Activated CD8-positive, alpha-beta memory T cell treated with anti-CD3 and anti-CD28 coated beads, Interleukin-2, amount 50 U/mL, for 4 hours (primary cell): ENCODE measurements at regions not wholly inside any gene's neighbourhood (a gene's known extent, or its start where the extent isn't known, plus 50 kb on each side); places are given as distances from the start of the nearest gene placed in this dataset.

Experiments used
- DNase-seq: peaks from one replicate; pipeline ENCODE4 v3.0.0-alpha.2; 2020

DNA sequence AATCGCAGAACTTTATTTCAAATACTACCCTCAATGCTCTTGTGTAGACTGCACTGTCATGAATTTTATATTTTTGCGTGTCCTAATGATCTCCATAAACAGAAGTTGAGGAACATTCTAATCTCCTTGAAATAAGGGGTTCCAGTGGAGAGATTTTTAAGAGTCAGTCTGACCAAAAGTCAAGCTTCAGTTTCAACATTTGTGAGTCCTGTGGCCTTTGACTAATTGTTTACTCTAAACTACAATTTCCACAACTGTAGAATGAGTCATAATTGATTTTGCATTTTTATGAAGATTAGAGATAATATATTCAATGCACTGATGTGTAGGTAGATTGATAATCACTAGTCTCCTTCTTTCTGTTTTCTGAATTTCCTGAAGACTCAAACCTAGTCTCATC lies 720.3 kb upstream of the ID2 start:
- no peak for DNase-seq

DNA sequence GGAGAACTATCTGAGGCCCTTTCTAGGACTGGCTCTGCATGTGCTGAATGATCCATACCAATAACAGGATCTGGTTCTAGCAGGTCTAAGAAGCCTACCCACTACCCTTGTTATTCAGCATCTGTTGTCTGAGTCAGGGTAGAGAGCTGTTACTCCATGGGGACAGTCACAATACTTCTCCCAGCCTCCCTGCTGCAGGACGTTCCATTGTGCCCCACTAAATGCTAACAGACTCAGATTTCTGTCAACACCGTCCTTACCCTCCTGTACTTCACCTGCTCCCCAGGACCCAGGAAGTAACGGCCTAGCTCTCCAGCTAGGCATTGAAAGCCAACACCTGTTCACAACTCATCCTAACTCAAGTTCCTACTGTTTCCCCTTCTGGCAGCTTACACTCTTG lies 719.7 kb upstream of the ID2 start:
- no peak for DNase-seq

DNA sequence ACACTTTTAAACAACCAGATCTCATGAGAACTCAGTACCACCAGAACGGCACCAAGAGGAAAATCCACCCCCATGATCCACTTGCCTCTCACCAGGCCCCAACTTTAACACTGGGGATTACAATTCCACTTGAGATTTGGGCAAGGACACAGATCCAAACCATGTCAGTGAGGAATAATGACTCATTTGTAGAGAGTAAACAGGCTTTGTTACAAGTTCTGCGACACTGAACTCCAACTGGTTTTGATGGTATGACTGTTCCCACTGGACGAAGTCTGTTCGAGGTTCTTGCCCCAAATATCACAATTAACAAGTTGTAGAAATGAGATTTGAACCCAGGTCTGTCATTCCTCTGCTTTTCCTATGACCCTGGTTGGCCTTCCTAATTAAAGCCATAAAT lies 718.1 kb upstream of the ID2 start:
- no peak for DNase-seq

DNA sequence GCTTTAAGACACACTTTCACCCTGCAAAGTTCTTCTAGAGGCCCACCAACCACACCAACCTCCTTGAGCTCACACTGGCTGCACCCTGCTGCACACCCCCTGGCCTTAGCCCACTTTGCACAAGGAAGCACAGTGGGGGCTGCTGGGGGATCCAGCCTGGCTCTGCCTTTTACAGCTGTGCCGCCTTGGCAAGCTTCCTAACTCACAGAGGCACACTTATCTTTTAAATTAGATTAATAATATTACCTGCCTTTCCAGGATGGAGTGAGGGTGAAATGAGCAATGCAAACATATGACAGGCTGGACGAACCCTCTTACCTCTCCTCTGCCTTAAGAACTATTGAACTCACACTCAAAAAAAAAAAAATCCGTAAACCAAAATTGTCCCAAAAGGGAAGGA lies 715.8 kb upstream of the ID2 start:
- DNase-seq, result no peak

DNA sequence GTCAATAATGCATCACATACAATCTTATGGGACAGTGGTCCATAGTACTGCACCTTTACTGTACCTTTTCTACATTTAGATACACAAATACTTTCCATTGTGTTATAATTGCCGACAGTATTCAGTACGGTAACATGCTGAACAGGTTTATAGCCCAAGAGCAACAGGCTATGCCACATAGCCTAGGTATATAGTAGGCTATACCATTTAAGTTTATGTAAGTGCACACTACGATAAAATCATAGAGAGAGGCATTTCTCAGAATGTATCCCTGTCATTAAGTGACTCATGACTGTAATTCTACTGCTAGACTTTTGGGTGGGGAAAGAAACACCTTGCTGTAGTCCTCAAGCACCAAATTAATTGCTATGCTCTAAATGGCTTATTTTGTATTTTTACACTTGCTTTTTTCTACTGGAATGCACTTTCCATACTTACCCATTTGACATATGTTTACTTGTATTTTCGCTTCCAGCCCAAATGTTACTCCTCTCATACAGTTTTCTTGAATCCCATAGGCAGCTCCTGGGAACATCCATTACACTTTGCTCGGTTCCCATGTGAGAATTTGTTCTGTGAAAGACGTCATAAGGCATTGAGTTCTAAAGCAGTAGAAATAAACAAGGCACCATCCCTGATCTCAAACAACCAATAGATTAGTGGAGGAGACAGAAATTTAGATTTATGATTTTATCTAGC lies 714.0 kb upstream of the ID2 start:
- DNase-seq, result no peak

DNA sequence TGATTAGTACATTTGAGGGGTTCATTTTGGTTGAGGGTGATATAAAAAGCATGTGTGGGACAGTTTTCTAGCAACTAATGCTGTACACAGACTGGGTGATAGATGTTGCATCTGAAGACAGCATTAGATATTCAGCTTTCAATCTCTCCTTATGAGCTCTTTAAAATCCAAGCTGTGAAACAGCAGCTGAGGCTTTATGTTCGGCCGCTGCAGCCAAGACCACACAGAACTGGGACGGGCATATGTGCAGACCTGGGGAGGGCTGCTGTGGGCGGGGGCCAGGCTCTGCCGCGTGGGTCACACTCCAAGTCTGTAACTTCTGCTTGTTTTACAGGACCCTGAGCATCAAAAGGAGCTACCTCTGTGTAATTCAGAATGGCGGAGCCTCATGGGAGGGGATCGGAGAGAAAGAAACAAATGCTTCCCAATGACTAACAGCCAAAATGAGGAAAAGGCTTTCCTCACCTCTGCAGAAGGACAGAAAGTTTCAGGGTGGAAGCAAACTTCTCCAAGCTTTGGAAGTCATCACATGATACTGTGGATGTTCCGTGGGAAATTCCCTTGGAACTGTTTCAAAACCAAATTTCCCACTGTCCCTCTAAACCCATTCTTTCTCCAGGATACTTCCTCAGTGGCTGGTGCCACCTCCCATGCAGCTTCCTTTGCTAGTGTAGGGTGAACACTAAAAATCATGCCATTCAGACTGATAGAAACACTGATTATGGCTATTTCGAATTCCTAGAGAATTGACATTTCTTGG lies 711.9 kb upstream of the ID2 start:
- DNase-seq, result no peak

DNA sequence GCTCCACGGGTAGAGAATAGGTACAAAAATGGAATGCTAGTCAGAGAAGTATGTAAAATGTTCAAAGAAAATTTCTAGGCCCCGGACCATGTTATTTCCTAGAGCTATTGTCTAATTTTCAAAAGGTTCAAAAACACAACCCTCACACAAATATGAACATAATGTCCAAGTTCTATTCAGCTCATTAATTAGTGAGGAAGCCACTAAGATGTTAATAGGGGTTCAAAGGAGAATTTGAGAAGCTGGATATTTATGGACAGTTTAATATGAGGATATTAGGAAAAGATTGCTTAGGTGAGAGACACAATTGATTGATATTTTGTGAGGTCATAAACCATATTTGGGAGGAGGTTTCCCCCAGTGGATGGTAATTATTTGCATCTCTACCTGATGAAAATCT lies 710.6 kb upstream of the ID2 start:
- no peak for DNase-seq

DNA sequence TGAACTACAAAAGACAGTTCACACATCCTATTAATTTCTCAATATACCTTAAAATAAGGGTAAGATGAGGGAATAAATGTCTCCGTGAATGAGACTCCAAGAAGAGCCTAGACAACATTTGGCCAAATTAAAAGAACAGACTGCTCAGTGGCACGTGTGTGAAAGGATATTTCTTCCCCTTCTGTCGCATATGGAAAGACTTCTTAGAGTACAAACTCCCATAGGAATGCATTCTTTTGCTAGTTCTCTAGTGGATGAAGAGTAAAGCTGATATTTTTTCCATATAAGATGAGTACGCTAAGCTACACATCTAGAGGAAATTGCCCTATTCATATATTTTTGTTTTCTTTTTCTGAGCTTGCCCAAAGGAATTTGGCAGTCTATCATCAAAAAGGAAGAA lies 710.0 kb upstream of the ID2 start:
- no peak for DNase-seq

DNA sequence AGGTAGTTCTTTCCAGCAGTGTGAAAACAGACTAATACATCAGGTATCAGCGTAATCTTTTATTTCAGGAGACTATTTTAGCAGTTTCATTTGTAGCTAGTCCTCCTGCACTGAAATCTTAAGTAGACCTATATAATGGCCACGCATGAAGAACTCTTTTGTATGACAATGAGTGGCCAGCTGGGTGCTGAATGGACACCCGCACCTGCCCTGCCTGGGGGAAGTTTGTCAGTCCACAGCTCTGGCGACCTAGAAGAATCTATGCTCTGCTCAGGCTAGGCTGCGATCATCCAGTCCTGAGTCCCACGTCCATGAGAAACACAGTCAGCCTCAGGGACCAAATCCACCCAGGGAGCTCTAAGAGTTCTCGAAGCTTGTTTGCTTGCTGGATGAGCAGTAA lies 709.2 kb upstream of the ID2 start:
- no peak for DNase-seq

DNA sequence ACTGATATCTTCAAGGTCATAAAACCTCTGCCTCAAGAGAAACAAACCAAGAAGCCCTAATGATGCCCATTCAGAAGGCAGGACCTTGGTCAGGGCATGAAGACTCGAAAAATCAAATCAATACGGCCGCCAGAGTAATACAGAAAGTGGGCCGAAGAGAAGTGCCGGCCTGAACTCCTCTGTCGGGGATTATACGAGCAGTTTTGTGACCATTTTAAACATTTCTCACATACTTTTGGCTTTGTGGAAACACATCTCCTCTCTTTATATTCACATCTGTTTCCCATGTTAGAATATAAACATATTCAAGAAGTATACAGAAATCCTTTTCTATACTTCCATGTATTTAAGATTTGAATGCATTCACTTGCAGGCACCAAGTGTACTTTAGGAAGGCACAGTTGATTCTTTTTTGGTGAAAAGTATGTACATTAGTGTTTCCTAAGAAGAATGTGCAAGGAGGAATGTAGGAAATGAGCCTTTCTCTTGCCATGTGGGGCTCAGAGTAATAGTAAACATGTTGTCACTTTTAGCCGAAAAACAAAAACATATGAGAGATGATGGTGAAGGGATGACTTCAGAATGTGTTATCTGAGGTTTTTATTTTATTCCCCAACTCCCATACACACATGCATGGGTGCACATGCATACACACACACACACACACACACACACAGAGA lies 707.9 kb upstream of the ID2 start:
- DNase-seq, result no peak

DNA sequence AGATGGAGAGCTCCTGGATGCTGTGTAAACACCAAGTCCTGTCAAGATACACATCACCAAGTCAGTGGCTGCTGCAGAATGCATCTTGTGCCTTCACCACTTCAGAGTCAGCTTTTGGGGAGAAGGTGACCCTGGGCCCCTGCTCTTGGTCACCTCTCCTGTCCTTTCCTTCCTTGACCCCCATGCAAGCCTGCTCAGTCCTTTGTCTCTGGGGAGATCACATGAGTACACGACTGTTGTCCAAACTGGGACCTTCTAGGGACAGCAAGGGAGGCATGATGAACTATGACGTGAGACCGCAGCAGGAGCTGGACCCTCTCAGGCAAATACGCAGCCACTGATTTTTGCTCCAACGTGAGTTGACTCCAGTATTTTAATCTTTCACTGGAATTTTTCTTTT lies 706.9 kb upstream of the ID2 start:
- DNase-seq, result no peak

DNA sequence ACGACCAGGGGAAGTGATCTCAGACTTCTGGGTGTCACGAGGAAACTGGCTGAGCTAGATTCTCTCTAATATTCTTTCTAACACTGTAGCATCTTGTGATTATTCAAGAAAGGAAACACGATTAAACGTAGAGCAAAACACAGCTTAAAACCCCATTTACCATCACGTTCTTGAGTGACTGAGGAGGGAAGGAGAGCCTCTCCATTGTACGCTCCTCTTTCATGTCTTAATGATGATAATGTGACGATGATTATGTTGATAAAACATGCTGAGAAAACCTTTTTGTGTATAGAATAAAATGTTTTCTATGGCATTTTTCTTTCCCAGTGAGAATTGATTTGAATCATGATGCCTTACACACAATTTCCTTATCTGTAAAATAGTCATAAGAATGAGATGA lies 705.6 kb upstream of the ID2 start:
- no peak for DNase-seq

DNA sequence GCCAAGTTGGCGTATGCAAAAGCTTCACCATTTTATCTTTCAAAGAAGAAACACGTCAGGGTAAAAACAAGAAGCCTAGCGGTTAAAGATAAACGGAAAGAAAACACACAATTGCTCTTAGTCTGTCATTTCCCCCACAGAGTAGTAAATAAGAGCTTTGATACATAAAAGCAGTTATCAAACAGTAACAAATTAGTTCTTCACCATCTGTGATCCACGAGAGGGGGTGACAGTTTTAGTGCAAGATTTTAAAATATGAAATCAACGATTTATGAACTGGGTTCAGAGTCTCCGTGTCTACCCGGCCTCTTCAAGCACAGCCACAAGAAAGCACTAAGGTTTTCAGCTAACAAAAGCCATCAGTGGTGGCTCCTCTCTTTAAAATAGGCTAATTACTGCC lies 703.9 kb upstream of the ID2 start:
- DNase-seq, result no peak

DNA sequence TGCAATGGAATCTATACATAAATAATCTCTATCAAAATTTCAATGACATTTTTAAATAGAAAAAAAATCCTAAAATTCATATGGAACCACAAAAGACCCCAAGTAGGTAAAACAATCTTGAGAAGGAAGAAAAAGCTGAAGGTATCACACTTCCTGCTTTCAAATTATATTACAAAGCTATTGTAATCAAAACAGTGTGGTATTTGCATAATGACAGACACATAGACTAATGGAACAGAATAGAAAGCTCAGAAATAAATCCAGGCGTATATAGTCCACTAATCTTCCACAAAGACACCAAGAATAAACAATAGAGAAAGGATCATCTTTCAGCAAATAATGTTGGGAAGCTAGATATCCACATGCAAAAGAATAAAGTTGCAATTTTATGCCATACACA lies 699.8 kb upstream of the ID2 start:
- DNase-seq, result no peak

DNA sequence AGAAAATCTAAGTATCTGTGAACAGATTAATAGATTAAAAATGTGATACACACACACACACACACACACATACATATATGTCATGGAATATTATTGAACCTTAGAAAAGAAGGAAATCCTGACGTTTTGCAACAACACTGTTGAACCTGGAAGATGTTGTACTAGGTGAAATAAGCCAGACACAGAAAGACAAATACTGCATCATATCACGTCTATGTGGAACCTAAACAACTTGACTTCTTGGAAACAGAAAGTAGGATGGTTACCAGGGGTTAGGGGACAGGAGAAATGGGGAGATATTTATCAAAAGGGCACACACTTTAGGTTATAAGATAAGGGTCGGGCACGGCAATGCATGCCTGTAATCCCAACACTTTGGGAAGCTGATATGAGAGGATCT lies 698.4 kb upstream of the ID2 start:
- no peak for DNase-seq

DNA sequence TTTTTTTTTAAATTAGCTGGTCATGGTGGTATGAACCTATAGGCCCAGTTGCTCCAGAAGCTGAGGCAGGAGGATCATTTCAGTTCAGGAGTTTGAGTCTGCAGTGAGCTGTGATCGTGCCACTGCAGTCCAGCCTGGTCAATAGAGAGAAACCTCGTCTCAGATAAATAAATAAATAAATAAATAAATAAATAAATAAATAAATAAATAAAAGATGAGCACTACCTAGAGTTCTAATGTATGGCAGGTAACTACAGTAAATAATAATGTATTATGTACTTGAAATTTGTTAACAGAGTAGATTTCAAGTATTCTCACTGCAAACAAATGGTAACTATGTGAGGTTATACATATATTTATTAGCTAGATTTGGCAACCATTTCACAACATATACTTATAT lies 697.9 kb upstream of the ID2 start:
- no peak for DNase-seq

DNA sequence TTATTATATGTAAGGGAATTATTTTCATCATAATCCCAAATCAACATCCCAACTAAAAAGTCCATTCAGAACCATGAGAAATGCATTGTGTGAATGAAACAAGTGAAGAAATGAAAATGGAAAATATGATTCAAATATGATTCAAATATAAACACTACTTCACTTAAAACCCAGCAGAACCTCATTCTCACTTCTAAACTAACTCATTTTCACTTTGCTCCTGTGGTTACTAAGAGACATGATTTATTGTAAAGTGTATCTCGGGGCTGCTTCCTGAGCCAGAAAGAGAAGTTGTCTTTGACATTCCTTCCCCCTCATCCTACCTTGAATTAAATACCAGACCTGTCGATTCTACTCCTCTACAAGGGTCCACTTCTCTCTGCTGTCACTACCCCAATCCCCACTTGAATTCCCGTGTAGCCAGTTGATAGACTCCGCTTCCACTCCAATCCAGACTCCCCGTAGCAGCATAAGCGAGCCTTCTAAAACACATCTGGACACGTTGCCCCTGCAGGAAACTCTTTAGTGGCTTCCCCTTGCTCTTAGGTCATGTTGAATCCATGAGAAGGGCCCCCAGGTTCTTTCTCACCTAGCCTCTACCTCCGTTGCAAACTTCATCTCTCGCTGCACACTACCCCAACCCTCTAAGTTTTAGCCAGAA lies 697.0 kb upstream of the ID2 start:
- no peak for DNase-seq

DNA sequence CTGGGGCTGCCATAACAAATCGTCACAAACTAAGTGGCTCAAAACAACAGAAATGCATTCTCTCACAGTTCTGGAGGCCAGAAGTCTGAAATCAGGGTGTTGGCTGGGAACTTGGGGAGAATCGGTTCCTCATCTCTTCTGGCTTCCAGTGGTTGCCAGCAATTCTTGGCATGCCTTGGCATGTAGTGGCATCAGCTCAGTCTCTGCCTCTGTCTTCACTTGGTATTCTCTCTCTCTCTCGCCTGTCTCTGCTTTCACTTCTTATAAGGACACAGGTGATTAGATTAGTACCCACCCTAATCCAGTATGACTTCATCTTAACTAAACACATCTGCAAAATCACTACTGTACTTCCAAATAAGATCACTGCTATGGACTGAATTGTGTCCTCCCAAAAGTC lies 695.4 kb upstream of the ID2 start:
- DNase-seq, result no peak

DNA sequence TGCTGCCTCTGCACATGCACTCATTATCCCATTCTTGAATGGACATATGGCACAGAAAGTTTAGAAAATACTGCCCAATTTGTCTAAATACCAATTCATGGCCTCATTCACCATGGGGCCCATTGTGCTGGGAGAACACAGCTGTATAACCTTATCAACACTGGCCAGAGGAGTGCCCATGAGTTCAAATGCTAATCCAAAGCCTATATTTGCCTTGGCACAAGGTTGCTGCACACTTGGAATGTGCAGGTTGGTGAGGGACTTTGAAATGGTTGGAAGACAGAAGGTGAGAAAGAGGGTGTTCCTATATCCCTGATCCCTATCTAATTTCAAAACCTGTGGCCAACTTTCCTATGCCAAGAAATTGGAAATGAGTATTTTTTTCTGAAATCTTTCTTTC lies 693.9 kb upstream of the ID2 start:
- DNase-seq, result no peak

DNA sequence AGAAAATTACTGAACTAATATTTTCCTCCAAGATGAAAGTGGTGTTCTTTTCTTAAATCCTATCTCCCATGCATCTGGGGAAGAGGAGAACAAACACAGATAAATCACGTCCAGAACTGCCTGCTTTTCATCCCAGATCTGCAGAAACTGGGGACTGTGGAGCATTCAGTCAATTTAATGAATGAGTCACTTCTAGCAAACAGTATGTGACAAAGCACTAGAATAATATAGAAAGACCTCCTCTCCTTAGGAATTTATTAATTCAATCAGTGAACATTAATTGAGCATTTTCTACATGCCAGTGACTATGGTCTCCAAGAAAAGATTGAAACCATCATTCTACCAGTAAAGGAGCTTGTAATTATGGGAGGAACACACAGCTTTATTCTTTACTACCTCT lies 693.4 kb upstream of the ID2 start:
- DNase-seq, result no peak

DNA sequence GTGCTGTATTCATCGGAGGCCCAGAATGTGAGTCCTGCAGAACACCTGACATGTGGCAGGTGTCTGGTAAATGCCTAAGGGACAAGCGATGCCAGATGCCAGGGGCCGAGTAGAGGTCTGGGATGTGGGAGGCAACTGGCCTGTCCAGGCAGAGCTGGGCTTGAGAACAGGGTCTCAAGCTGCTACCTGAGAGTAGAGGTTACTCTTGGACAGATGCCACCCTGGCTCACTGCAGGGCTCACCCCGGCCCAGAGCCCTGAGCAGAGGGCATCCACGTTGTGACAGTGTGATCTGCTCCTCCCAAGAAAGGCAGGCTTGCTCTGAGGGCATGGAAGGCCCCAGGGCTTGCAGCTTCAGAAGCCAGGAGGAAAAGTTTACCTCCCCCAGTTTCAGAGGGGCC lies 692.0 kb upstream of the ID2 start:
- DNase-seq, result no peak

DNA sequence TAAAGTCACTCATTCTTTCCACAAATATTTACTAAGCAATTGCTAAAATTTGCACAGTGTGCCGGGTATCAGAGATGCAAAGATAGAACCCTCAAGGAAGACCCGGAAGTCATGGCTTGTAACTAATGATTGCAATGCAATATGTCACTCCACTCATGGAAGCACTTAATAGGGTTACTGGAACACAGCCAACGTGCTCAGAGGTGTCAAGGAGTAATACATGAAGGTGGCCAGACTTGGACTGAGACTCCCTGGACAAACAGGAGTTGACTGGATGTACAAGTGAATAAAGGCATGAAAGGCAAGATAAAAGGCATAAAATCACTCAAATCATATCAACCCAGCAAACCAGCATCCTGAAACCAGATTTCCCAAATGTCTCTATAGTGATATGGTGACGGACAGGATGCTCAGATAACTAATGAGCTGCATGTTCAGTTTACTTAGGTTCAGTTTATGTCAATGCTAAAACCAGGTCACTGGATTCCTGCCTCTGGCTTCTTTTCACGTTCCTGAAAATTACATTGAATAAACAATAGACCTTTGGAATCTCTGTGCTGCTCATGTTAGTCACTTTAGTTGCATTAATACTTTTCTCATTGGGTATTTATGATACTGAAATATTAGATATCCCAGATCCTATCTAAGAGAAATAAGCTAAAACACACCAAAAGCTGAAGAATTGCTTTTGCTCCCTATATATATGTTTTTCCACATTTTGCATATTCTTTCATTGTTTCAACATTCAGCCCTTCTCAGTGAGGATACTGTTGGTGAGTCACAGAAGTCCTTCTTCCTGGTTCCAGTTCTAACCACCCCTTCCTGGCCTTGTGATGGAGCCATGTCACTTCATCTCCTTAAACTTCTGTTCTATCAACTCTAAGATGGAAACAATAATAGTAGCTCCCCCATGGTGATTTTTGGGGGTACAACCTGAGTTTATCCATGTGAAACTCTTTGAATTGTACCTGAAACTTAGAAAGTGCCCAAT lies 688.9 kb upstream of the ID2 start:
- no peak for DNase-seq
